Inflammatory macrophage (primary cell): ENCODE measurements at regions not wholly inside any gene's neighbourhood (a gene's known extent, or its start where the extent isn't known, plus 50 kb on each side); places are given as distances from the start of the nearest gene placed in this dataset.

Source experiments
- DNase-seq, 2 donors: peaks; one replicate each; pipeline ENCODE4 v3.0.0-alpha.2; 2020 to 2022

GRCh38 chr4:30783751-30784150 lies 63.6 kb downstream of the PCDH7 start:
- DNase-seq = no peak

- DNase-seq = no peak
These were observed 69.1 kb downstream of the PCDH7 start for GRCh38 chr4:30789219-30789671.

GRCh38 chr4:30790123-30790522 lies 70.0 kb downstream of the PCDH7 start:
- no peak for DNase-seq

- DNase-seq = no peak
These were observed 70.8 kb downstream of the PCDH7 start for GRCh38 chr4:30790998-30791397.

GRCh38 chr4:30792601-30793000 lies 72.4 kb downstream of the PCDH7 start:
- no peak for DNase-seq

GRCh38 chr4:30801876-30802275 lies 81.7 kb downstream of the PCDH7 start:
- DNase-seq = no peak

GRCh38 chr4:30802622-30803323 lies 82.6 kb downstream of the PCDH7 start:
- no peak for DNase-seq

- no peak for DNase-seq
These were observed 88.1 kb downstream of the PCDH7 start for GRCh38 chr4:30808276-30808675.

GRCh38 chr4:30811296-30811695 lies 91.1 kb downstream of the PCDH7 start:
- DNase-seq = no peak

- DNase-seq = no peak
These were observed 95.5 kb downstream of the PCDH7 start for GRCh38 chr4:30815685-30816084.

- no peak for DNase-seq
These were observed 97.3 kb downstream of the PCDH7 start for GRCh38 chr4:30817447-30817846.

GRCh38 chr4:30818541-30818940 lies 98.4 kb downstream of the PCDH7 start:
- no peak for DNase-seq

- no peak for DNase-seq
These were observed 101.1 kb downstream of the PCDH7 start for GRCh38 chr4:30821275-30821674.

GRCh38 chr4:30821859-30822612 lies 101.9 kb downstream of the PCDH7 start:
- DNase-seq = no peak

GRCh38 chr4:30822911-30823551 lies 102.9 kb downstream of the PCDH7 start:
- DNase-seq = no peak

GRCh38 chr4:30825008-30825770 lies 105.0 kb downstream of the PCDH7 start:
- DNase-seq = no peak

- no peak for DNase-seq
These were observed 108.2 kb downstream of the PCDH7 start for GRCh38 chr4:30828264-30828926.

- no peak for DNase-seq
These were observed 112.5 kb downstream of the PCDH7 start for GRCh38 chr4:30832639-30833038.

GRCh38 chr4:30833206-30833605 lies 113.0 kb downstream of the PCDH7 start:
- DNase-seq = no peak

GRCh38 chr4:30835044-30835443 lies 114.9 kb downstream of the PCDH7 start:
- DNase-seq = no peak

- DNase-seq = no peak
These were observed 116.1 kb downstream of the PCDH7 start for GRCh38 chr4:30836231-30836630.

- no peak for DNase-seq
These were observed 117.0 kb downstream of the PCDH7 start for GRCh38 chr4:30837131-30837539.
